ENCODE measurements at regions not wholly inside any gene's neighbourhood (a gene's known extent, or its start where the extent isn't known, plus 50 kb on each side); places are given as distances from the start of the nearest gene placed in this dataset.
"Not testable (repeated sequence)": the region's sequence is repeated elsewhere in the genome, so short reads cannot be mapped to it uniquely, and the experiment has no call there.

DNA sequence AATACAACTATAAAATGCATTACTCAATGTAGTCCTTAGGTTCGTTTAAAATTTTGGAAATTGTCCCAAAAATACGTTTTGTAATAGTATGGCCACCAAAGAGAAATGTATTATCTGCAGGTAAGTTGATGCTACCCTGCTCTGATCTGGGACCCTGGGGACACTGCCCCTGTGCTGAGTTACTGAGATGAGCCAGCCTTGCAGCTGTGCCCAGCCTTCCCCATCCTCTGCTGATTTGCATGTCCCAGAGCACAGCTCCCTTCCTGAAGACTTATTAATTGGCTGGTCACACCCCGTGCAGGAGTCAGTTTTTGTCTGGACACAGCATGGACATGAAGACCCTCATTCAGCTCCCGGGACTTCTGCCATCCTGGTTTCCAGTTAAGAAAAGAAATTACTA, 1203.5 kb downstream of the RPIA start:
- POLR2A ChIA-PET (ENCODE audit: unreplicated experiment); H3K27me3 ChIP-seq (ENCODE audit: control insufficient read depth, insufficient read depth, low read length); H3K79me1 ChIP-seq (ENCODE audit: low read depth in 1 of 2, low read length in 2 of 2); H2BK5ac ChIP-seq (ENCODE audit: low read depth, low read length, poor library complexity, severe bottlenecking); H2BK15ac ChIP-seq (ENCODE audit: low read depth, low read length); H2AK9ac ChIP-seq (replicated peaks; ENCODE audit: low read depth, low read length, poor library complexity); H3K4me2 ChIP-seq (ENCODE audit: low read depth, low read length); H4K91ac ChIP-seq (ENCODE audit: insufficient read depth, low read depth, low read length); H4K5ac ChIP-seq (ENCODE audit: low read depth, low read length); H3K9me3 ChIP-seq (ENCODE audit: control insufficient read depth, insufficient read depth, low read length); H3K18ac ChIP-seq (ENCODE audit: low read depth, low read length); H3K36me3 ChIP-seq (ENCODE audit: control insufficient read depth, insufficient read depth, low read length); H3K4ac ChIP-seq (ENCODE audit: low read depth, low read length); H4K8ac ChIP-seq (ENCODE audit: low read depth in 2 of 2, low read length in 2 of 2); H3K9me1 ChIP-seq (ENCODE audit: insufficient read depth, low read length); CTCF ChIA-PET; DNase-seq; H3K23ac ChIP-seq (ENCODE audit: low read depth, low read length); H4K20me1 ChIP-seq (ENCODE audit: insufficient read depth, low read length); H3K4me3 ChIP-seq (ENCODE audit: insufficient read depth, low read depth, low read length); H2BK120ac ChIP-seq (ENCODE audit: low read depth, low read length); in situ Hi-C loops (cut with MboI; ENCODE audit: low sequenced_read_pairs); BruUV-seq (replicated peaks); H3K27ac ChIP-seq (ENCODE audit: insufficient read depth, low read length); H3K14ac ChIP-seq (replicated peaks; ENCODE audit: low read depth, low read length); H2BK20ac ChIP-seq (ENCODE audit: low read depth, low read length); H2AK5ac ChIP-seq (ENCODE audit: low read depth, low read length); ATAC-seq (ENCODE audit: low read depth); H2AFZ ChIP-seq (replicated peaks; ENCODE audit: low read length, poor library complexity); H3K56ac ChIP-seq (ENCODE audit: extremely low read depth, insufficient read depth, low read length); H3K4me1 ChIP-seq (ENCODE audit: control insufficient read depth, insufficient read depth, low read length); H3K9ac ChIP-seq (ENCODE audit: low read depth, low read length); dilution Hi-C loops (cut with HindIII; ENCODE audit: low sequenced_read_pairs, unreplicated experiment); intact Hi-C loops (cut with micrococcal nuclease): not testable (repeated sequence)
- WGBS, 2 experiments (ENCODE audit: extremely low coverage in 2 of 2, insufficient read length in 1 of 2): no CpG with 5 or more reads among the region's 4 CpGs

DNA sequence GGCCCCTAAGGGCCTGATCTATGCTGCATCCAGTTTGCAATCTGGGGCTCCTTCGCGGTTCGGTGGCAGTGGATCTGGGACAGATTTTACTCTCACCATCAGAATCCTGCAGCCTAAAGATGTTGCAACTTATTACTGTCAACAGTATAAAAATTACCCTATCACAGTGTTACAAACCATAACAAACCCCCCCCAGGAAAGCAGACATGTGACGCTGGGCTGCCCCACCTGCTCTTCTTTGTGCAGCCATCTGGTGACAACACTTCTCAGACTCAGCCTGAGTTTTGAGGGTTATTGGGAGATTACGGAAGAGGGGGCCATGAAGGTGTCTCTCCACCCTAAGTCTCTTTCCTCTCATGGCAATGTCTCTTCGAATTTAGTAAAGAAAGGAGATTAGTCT, 1204.2 kb downstream of the RPIA start:
- no CpG with 5 or more reads among the region's 6 CpGs for WGBS, 2 experiments (ENCODE audit: extremely low coverage in 2 of 2, insufficient read length in 1 of 2)

More for the DNA sequence above, 1204.2 kb downstream of the RPIA start:
- H2AK9ac ChIP-seq (replicated peaks; ENCODE audit: low read depth, low read length, poor library complexity); ATAC-seq (ENCODE audit: low read depth); CTCF ChIA-PET; DNase-seq; H3K23ac ChIP-seq (ENCODE audit: low read depth, low read length); dilution Hi-C loops (cut with HindIII; ENCODE audit: low sequenced_read_pairs, unreplicated experiment); H3K9me3 ChIP-seq (ENCODE audit: control insufficient read depth, insufficient read depth, low read length); H2BK20ac ChIP-seq (ENCODE audit: low read depth, low read length); POLR2A ChIA-PET (ENCODE audit: unreplicated experiment); H3K9ac ChIP-seq (ENCODE audit: low read depth, low read length); H3K4me3 ChIP-seq (ENCODE audit: insufficient read depth, low read depth, low read length); H3K27me3 ChIP-seq (ENCODE audit: control insufficient read depth, insufficient read depth, low read length); H4K91ac ChIP-seq (ENCODE audit: insufficient read depth, low read depth, low read length); H3K4me2 ChIP-seq (ENCODE audit: low read depth, low read length); H3K9me1 ChIP-seq (ENCODE audit: insufficient read depth, low read length); H2BK15ac ChIP-seq (ENCODE audit: low read depth, low read length); H3K14ac ChIP-seq (replicated peaks; ENCODE audit: low read depth, low read length); H2AK5ac ChIP-seq (ENCODE audit: low read depth, low read length); H2AFZ ChIP-seq (replicated peaks; ENCODE audit: low read length, poor library complexity); H4K8ac ChIP-seq (ENCODE audit: low read depth in 2 of 2, low read length in 2 of 2); H2BK120ac ChIP-seq (ENCODE audit: low read depth, low read length); H3K4ac ChIP-seq (ENCODE audit: low read depth, low read length); in situ Hi-C loops (cut with MboI; ENCODE audit: low sequenced_read_pairs); H3K18ac ChIP-seq (ENCODE audit: low read depth, low read length); H2BK5ac ChIP-seq (ENCODE audit: low read depth, low read length, poor library complexity, severe bottlenecking); H3K36me3 ChIP-seq (ENCODE audit: control insufficient read depth, insufficient read depth, low read length); H3K56ac ChIP-seq (ENCODE audit: extremely low read depth, insufficient read depth, low read length); H3K27ac ChIP-seq (ENCODE audit: insufficient read depth, low read length); intact Hi-C loops (cut with micrococcal nuclease); BruUV-seq (replicated peaks); H4K5ac ChIP-seq (ENCODE audit: low read depth, low read length); H3K4me1 ChIP-seq (ENCODE audit: control insufficient read depth, insufficient read depth, low read length); H4K20me1 ChIP-seq (ENCODE audit: insufficient read depth, low read length); H3K79me1 ChIP-seq (ENCODE audit: low read depth in 1 of 2, low read length in 2 of 2): not testable (repeated sequence)
